NB4 (cell line): ENCODE measurements at regions not wholly inside any gene's neighbourhood (a gene's known extent, or its start where the extent isn't known, plus 50 kb on each side); places are given as distances from the start of the nearest gene placed in this dataset.

Experiments used
- CTCF ChIP-seq: IDR thresholded peaks from one replicate; pipeline ENCODE4 v1.5.1; 2012; ENCODE audit warnings: low read depth, low read length
- MAX ChIP-seq: IDR thresholded peaks from 2 replicates; pipeline ENCODE4 v1.6.1; 2011; ENCODE audit warnings: low read depth, low read length
- MYC ChIP-seq: IDR thresholded peaks from 2 replicates; pipeline ENCODE4 v1.6.1; 2011; ENCODE audit warnings: low read depth, low read length
- POLR2A ChIP-seq: IDR thresholded peaks from 2 replicates; pipeline ENCODE4 v1.6.1; 2011; ENCODE audit warnings: mild to moderate bottlenecking; ENCODE audit not compliant: insufficient read length; ENCODE audit errors: extremely low read depth

GRCh38 chr2:150006591-150006990 is 419.0 kb upstream of the MMADHC start:
- TF ChIP-seq CTCF: no peak
- TF ChIP-seq MAX: no peak
- TF ChIP-seq POLR2A: no peak
- TF ChIP-seq MYC: no peak
